H54 (cell line): ENCODE measurements at regions not wholly inside any gene's neighbourhood (a gene's known extent, or its start where the extent isn't known, plus 50 kb on each side); places are given as distances from the start of the nearest gene placed in this dataset.
"Not testable (repeated sequence)": the region's sequence is repeated elsewhere in the genome, so short reads cannot be mapped to it uniquely, and the experiment has no call there.

ENCODE experiments used
- DNase-seq: peaks from one replicate; pipeline ENCODE4 v3.0.0; 2011; ENCODE audit warnings: low spot score, mixed read lengths; ENCODE audit not compliant: insufficient read length
- FAIRE-seq: peaks from 3 replicates; lab custom pipeline; 2011; peaks lifted over from hg19 to GRCh38; lab: Jason Lieb, UNC
- POLR2A ChIP-seq: IDR thresholded peaks from 2 replicates; pipeline ENCODE4 v1.6.1; 2011; ENCODE audit warnings: low read depth, mild to moderate bottlenecking, low read length

DNA sequence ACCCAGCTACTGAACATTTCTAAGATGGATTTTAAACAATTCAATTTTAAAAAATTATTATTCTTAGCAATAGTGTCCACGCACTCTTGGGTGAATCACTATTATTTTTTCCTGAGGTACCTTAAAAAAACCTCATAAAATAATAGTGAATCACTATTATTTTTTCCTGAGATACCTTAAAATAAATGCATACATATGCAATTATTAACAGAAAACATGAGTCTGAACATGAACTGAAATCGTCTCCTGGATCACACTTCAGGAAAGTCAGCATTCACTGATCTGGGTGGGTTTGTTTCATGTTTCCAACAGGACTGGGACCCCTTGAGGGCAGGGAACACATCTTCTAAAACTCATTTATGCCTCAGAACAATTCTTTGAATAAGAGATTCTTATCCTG lies 63.1 kb upstream of the IFNLR1 start:
- no peak for TF ChIP-seq POLR2A
- no peak for FAIRE-seq
- DNase-seq, result no peak

DNA sequence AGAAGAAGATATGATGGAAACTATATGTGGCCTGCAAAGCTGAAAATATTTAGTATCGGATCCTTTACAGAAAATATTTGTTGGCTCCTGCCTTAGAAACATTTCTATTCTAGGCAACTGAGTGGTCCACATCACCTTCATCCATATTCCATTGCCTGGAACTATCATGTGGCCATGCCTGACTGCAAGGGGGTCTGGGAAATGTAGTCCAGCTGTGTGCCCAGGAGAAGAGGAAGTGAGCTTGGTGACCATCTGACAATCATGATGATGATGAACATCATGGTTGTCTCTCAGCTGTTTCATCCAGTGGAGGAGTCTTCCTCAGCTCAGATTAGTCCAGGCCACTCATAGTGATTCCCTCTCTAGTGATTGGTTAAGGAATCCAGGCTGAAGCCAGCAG lies 61.8 kb upstream of the IFNLR1 start:
- DNase-seq, result no peak
- no peak for FAIRE-seq
- no peak for TF ChIP-seq POLR2A

DNA sequence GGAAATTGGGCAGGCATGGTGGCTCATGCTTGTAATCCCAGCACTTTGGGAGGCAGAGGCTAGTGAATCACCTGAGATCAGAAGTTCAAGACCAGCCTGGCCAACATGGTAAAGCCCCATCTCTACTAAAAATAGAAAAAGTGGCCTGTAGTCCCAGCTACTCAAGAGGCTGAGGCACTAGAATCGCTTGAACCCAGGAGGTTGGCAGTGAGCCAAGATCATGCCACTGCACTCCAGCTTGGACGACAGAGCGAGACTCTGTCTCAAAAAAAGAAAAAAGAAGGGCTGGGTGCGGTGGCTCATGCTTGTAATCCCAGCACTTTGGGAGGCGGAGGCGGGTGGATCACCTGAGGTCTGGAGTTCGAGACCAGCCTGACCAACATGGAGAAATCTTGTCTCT lies 60.2 kb upstream of the IFNLR1 start:
- not testable (repeated sequence) for FAIRE-seq, DNase-seq

- no peak for DNase-seq
- no peak for FAIRE-seq
- TF ChIP-seq POLR2A, result no peak
Observed at GRCh38 chr1:24244519-24245268, 57.6 kb upstream of the IFNLR1 start.

- no peak for FAIRE-seq
- no peak for TF ChIP-seq POLR2A
- no peak for DNase-seq
Observed at GRCh38 chr1:24237750-24238395, 50.8 kb upstream of the IFNLR1 start.

- DNase-seq (peak; percentile 40), FAIRE-seq (peak; percentile 84)
- TF ChIP-seq POLR2A, result no peak
Observed at GRCh38 chr1:24236789-24237371, 49.8 kb upstream of the IFNLR1 start.
